ENCODE measurements at regions not wholly inside any gene's neighbourhood (a gene's known extent, or its start where the extent isn't known, plus 50 kb on each side); places are given as distances from the start of the nearest gene placed in this dataset.
"Not testable (repeated sequence)": the region's sequence is repeated elsewhere in the genome, so short reads cannot be mapped to it uniquely, and the experiment has no call there.

GRCh38 chr6:125465332-125465731 lies 163.6 kb upstream of the HDDC2 start:
- CTCF ChIA-PET (ENCODE audit: low intra/inter-chr PET ratio); H3K4me3 ChIP-seq; H3K27ac ChIP-seq (ENCODE audit: extremely low read depth, low read depth, low read length); H2AFZ ChIP-seq (ENCODE audit: low read depth, low read length); H3K27me3 ChIP-seq (ENCODE audit: control insufficient read depth in 2 of 2, insufficient read depth in 2 of 2, low read length in 2 of 2); FAIRE-seq; H3K9me1 ChIP-seq (ENCODE audit: control insufficient read depth, insufficient read depth, low read length); H3K79me2 ChIP-seq (ENCODE audit: control insufficient read depth, insufficient read depth, low read length); DNase-seq (ENCODE audit: extremely low read depth in 1 of 4, low spot score in 3 of 4); in situ Hi-C loops (cut with MboI); BruUV-seq (replicated peaks); H3K36me3 ChIP-seq (ENCODE audit: control insufficient read depth, insufficient read depth, low read length); H3K4me2 ChIP-seq (ENCODE audit: insufficient read depth, low read length); H3K4me1 ChIP-seq (replicated peaks in 1 of 2; ENCODE audit: control insufficient read depth in 2 of 2, insufficient read depth in 2 of 2, low read length in 2 of 2); intact Hi-C loops (cut with micrococcal nuclease); H4K20me1 ChIP-seq (replicated peaks; ENCODE audit: control insufficient read depth, insufficient read depth, low read length); H3K9ac ChIP-seq (ENCODE audit: insufficient read depth in 1 of 2, low read depth in 2 of 2, low read length in 2 of 2); H3K9me3 ChIP-seq (replicated peaks; ENCODE audit: control insufficient read depth, insufficient read depth, low read depth, low read length); ATAC-seq: not testable (repeated sequence)
- POLR2A ChIA-PET, result interaction anchor here (0.7 kb wide), 1 partner anchor 26 kb away, joined by 3 read pairs; no protein-coding TSS in a partner anchor
- WGBS (ENCODE audit: insufficient coverage, low coverage, missing lambda C conversion rate), result 0% methylated on average over 1 of the region's 1 CpG

DNA sequence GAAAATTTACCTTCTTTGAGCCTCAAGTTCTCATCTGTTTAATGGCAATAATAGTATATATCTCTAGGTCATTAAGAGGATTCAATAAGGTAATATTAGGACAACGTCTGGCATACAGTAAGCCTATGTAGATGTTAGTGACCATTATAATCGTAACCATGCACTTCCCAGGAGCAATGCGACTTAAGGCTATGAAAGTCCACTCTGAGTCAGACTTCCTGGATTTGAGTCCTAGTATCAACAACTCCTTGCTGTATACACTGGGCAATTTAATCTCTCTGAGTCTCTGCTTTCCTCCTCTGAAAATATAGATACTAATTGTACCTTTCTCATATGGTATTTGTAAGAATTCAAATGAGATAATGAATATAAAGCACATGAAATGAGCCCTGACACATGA lies 168.1 kb upstream of the HDDC2 start:
- H3K4me1 ChIP-seq (replicated peaks in 1 of 2; ENCODE audit: control insufficient read depth in 2 of 2, insufficient read depth in 2 of 2, low read length in 2 of 2), result no peaks in the 10 kb centered on the region
- DNase-seq (ENCODE audit: extremely low read depth in 1 of 4, low spot score in 3 of 4), result no peak
- H2AFZ ChIP-seq (ENCODE audit: low read depth, low read length), result no peak overlapping the region
- TF ChIP-seq HMBOX1 (IDR thresholded peaks at IDR 0.05) (no peak), HBP1 (CRISPR knock-in tag; IDR thresholded peaks at IDR 0.05) (no peak), PHF21A (IDR thresholded peaks at IDR 0.05; ENCODE audit: borderline replicate concordance, low read depth) (no peak), NFRKB (IDR thresholded peaks at IDR 0.05; ENCODE audit: low read depth) (no peak)
- no peaks in the 10 kb centered on the region for H4K20me1 ChIP-seq (replicated peaks; ENCODE audit: control insufficient read depth, insufficient read depth, low read length)
- H3K79me2 ChIP-seq (ENCODE audit: control insufficient read depth, insufficient read depth, low read length), result no peaks in the 10 kb centered on the region
- intact Hi-C loops (cut with micrococcal nuclease) (loop anchor here (10.0 kb wide), 1 partner anchor 155 kb away; no protein-coding TSS in a partner anchor), in situ Hi-C loops (cut with MboI) (no loop called here)
- no peaks in the 10 kb centered on the region for H3K27me3 ChIP-seq (ENCODE audit: control insufficient read depth in 2 of 2, insufficient read depth in 2 of 2, low read length in 2 of 2)
- POLR2A ChIA-PET, result no interaction called here
- no peaks in the 10 kb centered on the region for H3K36me3 ChIP-seq (ENCODE audit: control insufficient read depth, insufficient read depth, low read length)
- no peaks in the 10 kb centered on the region for H3K9me3 ChIP-seq (replicated peaks; ENCODE audit: control insufficient read depth, insufficient read depth, low read depth, low read length)
- no peak for FAIRE-seq
- no peak overlapping the region for H3K9ac ChIP-seq (ENCODE audit: insufficient read depth in 1 of 2, low read depth in 2 of 2, low read length in 2 of 2)
- CTCF ChIA-PET (ENCODE audit: low intra/inter-chr PET ratio), result no interaction called here
- WGBS (ENCODE audit: insufficient coverage, low coverage, missing lambda C conversion rate), result 2% methylated on average over 3 of the region's 3 CpGs
- H3K4me3 ChIP-seq, result no peak overlapping the region
- H3K4me2 ChIP-seq (ENCODE audit: insufficient read depth, low read length), result no peak overlapping the region
- ATAC-seq, result no peak
- no peak overlapping the region for H3K27ac ChIP-seq (ENCODE audit: extremely low read depth, low read depth, low read length)
- H3K9me1 ChIP-seq (ENCODE audit: control insufficient read depth, insufficient read depth, low read length), result no peaks in the 10 kb centered on the region
- BruUV-seq (replicated peaks), result no TSS peak
